Spleen (tissue), 11 donors: ENCODE measurements at regions not wholly inside any gene's neighbourhood (a gene's known extent, or its start where the extent isn't known, plus 50 kb on each side); places are given as distances from the start of the nearest gene placed in this dataset.

Experiments used
- DNase-seq: peaks from one replicate; pipeline ENCODE4 v3.0.0-alpha.2; 2020
- H3K27ac ChIP-seq, 8 donors: fragments of 200-600 bp; sonication (generic) in 7 of 8; 1 replicate in 4 of 8; 2 replicates in 4 of 8; pipeline versions ENCODE4 v1.5.0 to v1.8.0; 2016 to 2021; ENCODE audit warnings: inconsistent platforms in 4 of 8, mild to moderate bottlenecking in 4 of 8, moderate library complexity in 1 of 8
- H3K27me3 ChIP-seq, 7 donors: fragments of 200-600 bp; sonication (generic) in 6 of 7; replicated peaks in 1 of 7; 1 replicate in 4 of 7; 2 replicates in 3 of 7; pipeline versions ENCODE4 v1.5.0 to v1.8.0; 2016 to 2021; ENCODE audit warnings: inconsistent platforms in 3 of 7, mild to moderate bottlenecking in 1 of 7
- H3K36me3 ChIP-seq, 6 donors: fragments of 200-600 bp; sonication (generic) in 5 of 6; 1 replicate in 4 of 6; 2 replicates in 2 of 6; pipeline versions ENCODE4 v1.5.0 to v1.8.0; 2016 to 2021; ENCODE audit warnings: inconsistent platforms in 2 of 6
- H3K4me1 ChIP-seq, 6 donors: fragments of 200-600 bp; sonication (generic) in 5 of 6; 1 replicate in 3 of 6; 2 replicates in 3 of 6; pipeline versions ENCODE4 v1.5.0 to v1.8.0; 2016 to 2021; ENCODE audit warnings: inconsistent platforms in 3 of 6
- H3K4me3 ChIP-seq, 8 donors: fragments of 200-600 bp; sonication (generic) in 7 of 8; 1 replicate in 4 of 8; 2 replicates in 4 of 8; pipeline versions ENCODE4 v1.5.0 to v1.8.0; 2016 to 2021; ENCODE audit warnings: inconsistent platforms in 4 of 8, mild to moderate bottlenecking in 4 of 8, moderate library complexity in 2 of 8
- H3K9me3 ChIP-seq, 8 donors: fragments of 200-600 bp; sonication (generic) in 7 of 8; 1 replicate in 4 of 8; 2 replicates in 4 of 8; pipeline versions ENCODE4 v1.5.0 to v1.8.0; 2016 to 2021; ENCODE audit warnings: inconsistent platforms in 4 of 8
- CTCF ChIP-seq, 11 experiments: fragments of 200-600 bp in 7 of 11; fragments of 450-650 bp in 4 of 11; sonication (generic) in 4 of 11; IDR thresholded peaks in 8 of 11; conservative IDR thresholded peaks in 3 of 11; 1 replicate in 7 of 11; 2 replicates in 4 of 11; pipeline versions ENCODE4 v1.4.0 to v1.8.0; 2016 to 2021; ENCODE audit warnings: antibody characterized with exemption in 11 of 11, inconsistent platforms in 4 of 11, mild to moderate bottlenecking in 1 of 11
- POLR2A ChIP-seq, 3 donors: fragments of 450-650 bp; IDR thresholded peaks; one replicate each; pipeline ENCODE4 v1.5.1; 2017; ENCODE audit warnings: antibody characterized with exemption in 3 of 3, mild to moderate bottlenecking in 1 of 3
- POLR2AphosphoS5 ChIP-seq, 3 donors: sonication (generic); formaldehyde crosslinking; IDR thresholded peaks; one replicate each; pipeline ENCODE4 v1.5.1; 2017; ENCODE audit warnings: antibody characterized with exemption in 3 of 3
- WGBS, 5 donors: extraction: QIAGEN DNeasy Blood & Tissue Kit in 3 of 5; methylation state at CpG; one replicate each; pipeline versions ENCODE4 v1.1.5 to v1.1.7; 2013 to 2018; 5-methylcytosine and 5-hydroxymethylcytosine counted together
- intact Hi-C: fragments of 100-400 bp; cut with DNase I; formaldehyde crosslinking; loops from one replicate; pipeline ENCODE4 v1.15.0; 2023; ENCODE audit warnings: low total_unique reads
- donor health status: healthy with polysubstance abuse.
- donor health status: DM: no; HTN: no; CAD: no; lungs with moderate emphysema.
- donor health status: DM: no; HTN: no; CAD: no.
- donor health status: Bipolar disorder and iron deficiency.
- donor health status: healthy.
- donor health status: DM: no; HTN: no; CAD: no.
- donor health status: DM: yes; HTN: yes; CAD: no.

DNA sequence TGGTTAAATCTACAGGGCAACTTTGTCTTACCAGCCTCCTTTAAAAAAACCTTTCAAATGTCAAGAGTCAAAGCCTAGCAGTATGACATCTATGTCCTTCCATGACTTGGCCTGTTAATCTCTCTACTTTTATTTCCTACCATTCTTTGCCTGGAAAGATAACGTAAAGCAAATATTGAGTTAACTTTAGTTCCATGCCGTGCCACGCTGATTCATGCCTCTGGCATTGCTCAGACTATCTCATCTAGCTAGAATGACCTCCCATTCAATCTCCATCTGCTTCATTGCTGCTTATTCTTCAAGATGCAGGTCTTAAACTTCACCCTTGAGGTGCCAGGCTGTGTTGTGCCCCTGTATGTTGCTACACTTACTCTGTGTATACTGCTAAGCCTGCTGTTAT lies 729.8 kb downstream of the EFNA5 start:
- Histone ChIP-seq H3K9me3 (peaks cover 0 to 6% (median 0%) of the 10 kb centered on the region in 8 donors), H3K27ac (no peak overlapping the region), H3K4me1 (no peaks in the 10 kb centered on the region), H3K27me3 (no peaks in the 10 kb centered on the region), H3K36me3 (no peaks in the 10 kb centered on the region), H3K4me3 (no peak overlapping the region)
- no peak for TF ChIP-seq CTCF (IDR thresholded peaks at IDR 0.05 in 8 of 11, conservative IDR thresholded peaks at IDR 0.05 in 3 of 11)
- TF ChIP-seq POLR2AphosphoS5 (IDR thresholded peaks at IDR 0.05) = no peak
- TF ChIP-seq POLR2A (IDR thresholded peaks at IDR 0.05) = no peak
- no peak for DNase-seq
- intact Hi-C loops = no loop called here
- WGBS, 5 donors = 87 to 96% (median 89%) methylated on average over 3 of the region's 3 CpGs

GRCh38 chr5:106940301-106940846 lies 730.4 kb downstream of the EFNA5 start:
- no peak for TF ChIP-seq POLR2AphosphoS5 (IDR thresholded peaks at IDR 0.05)
- TF ChIP-seq POLR2A (IDR thresholded peaks at IDR 0.05) = no peak
- TF ChIP-seq CTCF (IDR thresholded peaks at IDR 0.05 in 8 of 11, conservative IDR thresholded peaks at IDR 0.05 in 3 of 11) = no peak
- H3K4me1 ChIP-seq = no peaks in the 10 kb centered on the region
- DNase-seq = no peak
- peaks cover 0 to 6% (median 0%) of the 10 kb centered on the region in 8 donors for H3K9me3 ChIP-seq
- no peak overlapping the region for H3K27ac ChIP-seq
- intact Hi-C loops = no loop called here
- 83 to 97% (median 89%) methylated on average over 8 of the region's 8 CpGs for WGBS, 5 donors
- H3K27me3 ChIP-seq = no peaks in the 10 kb centered on the region
- H3K36me3 ChIP-seq = no peaks in the 10 kb centered on the region
- no peak overlapping the region for H3K4me3 ChIP-seq

DNA sequence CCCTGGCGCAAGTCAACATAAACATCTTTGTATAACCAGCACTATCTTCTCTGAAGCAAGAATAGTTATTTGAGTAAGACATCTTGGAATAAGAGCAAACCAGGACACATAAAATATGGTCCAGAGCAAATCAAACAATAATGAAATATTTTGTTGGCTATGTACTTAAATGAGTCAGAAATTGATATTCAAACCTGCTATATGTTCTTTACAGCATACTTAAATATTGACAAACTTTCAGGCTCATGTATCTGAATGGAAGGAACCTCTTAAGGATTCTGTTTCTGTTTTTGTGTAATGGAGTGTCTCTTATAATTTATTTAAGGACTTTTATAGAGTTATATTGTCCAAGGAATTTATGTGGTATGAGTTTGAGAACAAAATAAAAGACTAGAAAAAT lies 747.3 kb downstream of the EFNA5 start:
- intact Hi-C loops = no loop called here
- TF ChIP-seq POLR2A (IDR thresholded peaks at IDR 0.05) (no peak), CTCF (IDR thresholded peaks at IDR 0.05 in 8 of 11, conservative IDR thresholded peaks at IDR 0.05 in 3 of 11) (no peak), POLR2AphosphoS5 (IDR thresholded peaks at IDR 0.05) (no peak)
- DNase-seq = no peak
- Histone ChIP-seq H3K27me3 (no peaks in the 10 kb centered on the region), H3K4me1 (no peaks in the 10 kb centered on the region), H3K36me3 (no peaks in the 10 kb centered on the region), H3K27ac (no peak overlapping the region), H3K9me3 (peaks cover 0 to 7% (median 0%) of the 10 kb centered on the region in 8 donors), H3K4me3 (no peak overlapping the region)
- 91 to 100% (median 96%) methylated on average over 1 of the region's 1 CpG for WGBS, 5 donors

DNA sequence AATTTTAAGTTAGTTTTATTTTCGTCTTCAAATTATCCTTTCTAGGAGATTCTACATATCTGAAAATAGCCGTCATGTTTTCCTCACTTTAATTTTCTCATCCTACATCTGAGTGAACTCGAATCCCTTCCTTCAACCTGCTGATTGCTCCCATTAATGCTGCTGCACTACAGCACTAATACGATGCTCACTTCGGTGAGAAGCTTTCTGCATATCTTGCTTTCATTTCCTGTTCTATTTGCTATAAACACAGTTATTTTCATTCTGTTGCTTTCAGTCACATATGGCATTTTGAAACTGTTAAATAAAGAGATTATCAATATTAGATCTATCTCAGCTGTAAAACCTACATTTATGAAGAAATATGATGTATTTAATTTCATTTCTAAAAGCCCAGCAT lies 749.2 kb downstream of the EFNA5 start:
- H3K9me3 ChIP-seq = peaks cover 0 to 4% (median 0%) of the 10 kb centered on the region in 8 donors
- no peak for DNase-seq
- intact Hi-C loops = no loop called here
- WGBS, 5 donors = 73 to 87% (median 80%) methylated on average over 5 of the region's 5 CpGs
- no peaks in the 10 kb centered on the region for H3K4me1 ChIP-seq
- no peaks in the 10 kb centered on the region for H3K36me3 ChIP-seq
- TF ChIP-seq POLR2A (IDR thresholded peaks at IDR 0.05) (no peak), CTCF (IDR thresholded peaks at IDR 0.05 in 8 of 11, conservative IDR thresholded peaks at IDR 0.05 in 3 of 11) (no peak), POLR2AphosphoS5 (IDR thresholded peaks at IDR 0.05) (no peak)
- H3K4me3 ChIP-seq = no peak overlapping the region
- H3K27ac ChIP-seq = no peak overlapping the region
- no peaks in the 10 kb centered on the region for H3K27me3 ChIP-seq
